DMS 273 (cell line): ENCODE measurements at regions not wholly inside any gene's neighbourhood (a gene's known extent, or its start where the extent isn't known, plus 50 kb on each side); places are given as distances from the start of the nearest gene placed in this dataset.
A peak's percentile ranks its signal among the peaks of the same experiment; 100 is the strongest.

Experiments used
- DNase-seq: peaks from one replicate; lab custom pipeline; 2025; ENCODE audit not compliant: unreplicated experiment; lab: John Stamatoyannopoulos, UW

DNA sequence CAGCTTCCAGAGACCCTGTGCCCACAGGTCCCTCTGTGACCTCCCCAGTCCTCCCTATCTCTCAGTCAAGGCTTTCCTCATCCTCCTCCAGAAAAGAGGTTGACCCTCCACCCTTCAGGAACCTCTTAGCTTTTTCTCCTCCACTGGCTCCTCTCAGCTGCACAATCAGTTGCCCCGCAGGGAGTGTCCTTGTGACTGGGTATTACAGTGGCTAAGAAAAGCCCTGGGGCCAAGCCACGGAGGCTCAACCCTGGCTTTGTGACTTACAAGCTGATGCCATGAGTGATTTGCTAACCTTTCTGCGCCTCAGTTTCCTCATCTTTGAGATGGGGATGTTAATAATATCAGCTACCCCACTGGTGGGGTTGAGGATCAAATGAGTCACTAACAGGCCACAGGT is 66.4 kb upstream of the ZMIZ1 start:
- DNase-seq = no peak

DNA sequence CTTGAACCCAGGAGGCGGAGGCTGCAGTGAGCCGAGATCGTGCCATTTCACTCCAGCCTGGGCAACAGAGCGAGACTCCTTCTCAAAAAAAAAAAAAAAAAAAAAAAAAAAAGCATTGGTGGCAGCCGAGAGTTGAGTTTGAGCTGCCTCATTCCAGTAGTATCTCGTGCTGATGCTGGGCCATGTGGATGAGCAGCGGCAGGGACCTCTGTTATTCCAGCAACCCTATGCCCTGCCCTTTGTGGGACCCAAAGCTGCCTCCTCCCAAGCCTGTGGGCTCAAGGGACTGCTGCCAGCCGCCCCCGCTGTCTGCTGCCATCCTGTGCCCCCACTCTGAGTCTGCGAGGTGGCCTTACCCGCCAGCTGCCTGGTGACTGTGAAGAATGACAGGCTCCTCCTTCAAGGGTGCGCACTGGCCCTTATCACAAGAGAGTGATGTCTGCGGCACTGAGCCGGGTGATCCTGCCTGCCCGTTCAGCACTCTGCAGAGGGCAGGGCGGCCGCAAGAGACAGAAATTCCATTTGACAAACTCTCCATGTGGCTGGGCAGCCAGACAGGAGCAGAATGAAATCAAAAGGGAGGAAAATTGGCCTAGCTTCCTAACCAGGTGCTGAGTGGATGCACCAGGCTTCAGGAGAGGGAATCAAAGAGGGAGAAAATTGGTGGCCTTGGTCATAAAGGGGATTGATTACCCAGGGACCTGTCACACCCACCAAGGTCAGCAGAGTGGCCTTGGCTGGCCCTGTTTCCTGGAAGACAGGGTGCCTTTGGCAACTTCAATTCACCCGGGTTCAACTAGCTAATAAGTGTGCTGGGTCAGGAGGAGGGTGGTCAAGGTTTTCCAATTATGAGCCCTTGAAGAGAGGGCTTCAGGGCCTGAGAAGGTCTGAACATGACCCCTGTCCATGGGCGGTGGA is 65.3 kb upstream of the ZMIZ1 start:
- DNase-seq = no peak

DNA sequence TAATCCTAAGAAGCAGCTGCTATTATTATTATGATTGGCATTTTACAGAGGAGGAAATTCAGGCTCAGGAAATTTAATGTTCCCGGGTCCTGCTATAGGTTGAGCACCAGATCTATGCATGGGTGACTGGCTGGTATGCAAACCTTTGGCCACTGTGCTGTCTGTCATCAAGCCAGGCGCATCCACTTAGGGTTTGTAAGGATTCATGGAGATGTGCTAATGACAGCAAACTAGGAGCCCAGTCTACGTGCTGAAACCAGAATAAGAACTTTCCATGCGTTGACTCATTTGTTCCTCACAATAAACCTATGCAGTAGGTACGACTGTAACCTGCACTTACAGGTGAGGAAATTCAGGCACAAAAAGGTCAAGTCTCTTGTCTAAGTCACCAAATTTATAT is 64.5 kb upstream of the ZMIZ1 start:
- DNase-seq = no peak

DNA sequence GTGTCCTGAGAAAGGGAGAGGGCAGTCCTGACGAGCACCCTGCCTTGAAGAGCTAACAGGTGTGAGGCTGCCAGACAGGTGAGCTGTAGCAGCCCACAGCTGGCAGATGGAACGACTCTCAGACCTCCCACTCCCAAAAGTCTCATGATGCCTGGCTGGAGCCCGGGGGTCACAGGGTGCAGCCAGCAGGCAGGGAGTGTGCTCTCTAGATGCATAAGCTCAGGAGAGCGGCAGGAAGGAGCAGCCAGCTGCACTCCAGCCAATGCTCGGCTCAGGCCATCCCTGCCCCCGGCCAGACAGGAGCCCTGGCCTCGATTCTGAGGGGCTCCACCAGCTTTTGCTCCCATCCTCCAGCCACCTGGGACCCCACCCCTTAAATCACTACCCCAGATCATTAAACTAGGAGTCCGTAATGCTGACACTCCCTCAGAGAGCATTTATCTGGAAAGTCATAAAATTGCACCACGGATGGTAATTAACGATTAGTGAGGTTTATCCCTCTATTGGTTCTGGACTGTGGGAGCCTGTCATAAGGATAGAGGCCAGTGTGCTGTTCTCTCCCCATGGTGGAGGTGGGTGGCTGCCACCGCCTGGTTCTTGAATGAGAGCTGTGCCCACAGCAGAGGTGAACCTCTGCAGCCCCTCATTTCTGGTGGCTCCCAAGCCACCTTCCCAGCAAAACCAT is 63.5 kb upstream of the ZMIZ1 start:
- DNase-seq = no peak

DNA sequence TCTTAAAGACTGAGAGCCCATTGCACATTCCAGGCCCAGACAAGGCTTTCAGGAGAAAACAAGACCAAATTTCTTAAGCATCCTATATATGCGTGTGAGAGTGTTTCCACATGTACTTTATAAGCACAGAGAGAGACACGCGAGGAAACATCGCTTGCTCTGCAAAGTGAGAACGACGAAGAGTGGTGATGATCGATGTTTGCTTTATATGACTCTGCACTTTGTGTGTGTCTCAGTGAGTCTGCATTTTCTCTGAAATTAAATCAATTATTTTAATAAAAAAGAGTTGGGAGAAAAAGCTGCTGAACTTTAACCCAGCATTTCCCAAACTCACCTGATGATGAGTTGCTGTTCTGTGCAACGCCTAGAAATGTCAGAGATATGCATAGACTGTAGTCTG is 61.7 kb upstream of the ZMIZ1 start:
- DNase-seq = no peak

DNA sequence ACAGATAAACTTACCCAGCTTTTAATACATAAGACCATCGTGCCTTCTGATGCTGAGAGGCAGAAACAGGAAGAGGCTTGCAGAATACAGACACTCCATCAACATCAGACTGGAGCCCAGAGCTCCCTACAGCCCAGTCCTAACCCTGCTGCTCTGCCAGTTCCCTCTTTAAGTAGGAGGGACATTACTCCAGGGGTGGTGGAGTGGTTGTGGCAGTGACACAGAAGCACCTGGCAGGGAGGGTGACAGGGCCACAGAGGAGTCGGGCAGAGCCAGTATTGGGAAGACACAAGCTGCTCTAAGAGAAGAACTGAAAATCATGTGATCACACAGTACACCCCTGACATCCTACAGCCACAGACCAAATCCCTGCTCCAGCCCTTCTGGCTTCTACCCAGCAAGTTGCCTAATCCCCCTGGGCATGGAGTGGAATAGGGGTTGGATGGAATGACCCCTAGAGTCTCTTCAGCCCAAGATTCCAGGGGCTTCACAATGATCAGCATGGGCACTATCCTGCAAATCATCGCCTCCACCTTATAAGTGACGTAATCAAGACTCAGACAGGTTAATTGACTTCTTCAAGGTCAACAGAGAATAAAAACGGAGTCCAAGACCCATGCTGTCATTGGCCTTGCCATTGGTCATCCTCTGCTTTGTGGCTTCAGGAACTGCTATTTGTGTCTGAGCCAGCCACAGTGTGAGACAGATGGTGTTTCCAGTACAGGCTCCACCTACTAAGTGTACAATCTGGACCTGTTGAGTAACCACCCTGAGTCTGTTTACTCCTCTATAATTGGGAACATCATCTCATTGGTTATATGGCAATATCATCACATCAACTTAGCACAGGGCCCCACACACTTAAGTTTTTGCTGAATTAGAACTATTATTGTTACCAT is 61.1 kb upstream of the ZMIZ1 start:
- peak; percentile 83 for DNase-seq

DNA sequence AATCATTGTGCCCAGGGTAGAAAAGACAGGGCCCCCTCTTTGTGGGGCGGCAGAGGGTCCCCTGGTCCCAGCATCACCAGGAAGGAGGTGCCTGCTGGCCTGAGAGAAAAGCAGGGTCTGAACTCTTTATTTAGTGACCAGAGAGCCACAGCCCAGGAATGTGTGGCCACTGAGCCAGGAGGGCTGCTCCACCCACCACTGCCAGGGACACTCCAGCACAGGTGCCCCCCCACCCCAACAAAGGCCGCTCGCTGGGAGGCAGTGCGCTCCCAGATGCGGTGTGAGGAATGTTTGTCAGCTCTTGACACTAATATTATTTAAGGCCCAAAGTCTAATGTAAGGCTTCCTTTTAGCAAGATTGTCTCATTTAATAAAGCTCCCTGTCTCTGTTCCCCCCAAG is 59.6 kb upstream of the ZMIZ1 start:
- DNase-seq = no peak

DNA sequence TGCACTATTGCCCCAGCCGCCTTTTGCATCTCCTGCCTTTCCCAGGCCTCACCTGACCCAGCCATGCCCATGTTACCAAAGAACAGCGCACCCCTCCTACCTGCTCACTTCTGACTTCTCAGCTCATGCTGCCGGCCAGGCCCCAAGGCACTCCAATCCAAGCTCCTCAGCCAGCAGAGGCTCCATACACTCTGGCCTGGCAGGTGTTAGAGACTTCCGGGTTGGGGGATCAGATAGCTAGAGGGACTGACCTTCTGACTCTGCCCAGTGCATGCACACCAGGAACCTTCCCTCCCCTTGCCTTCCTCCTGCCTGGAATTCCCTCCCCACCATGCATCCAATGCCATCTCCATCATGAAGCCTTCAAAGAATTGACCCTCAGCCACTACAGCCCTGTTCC is 56.2 kb upstream of the ZMIZ1 start:
- DNase-seq = no peak

DNA sequence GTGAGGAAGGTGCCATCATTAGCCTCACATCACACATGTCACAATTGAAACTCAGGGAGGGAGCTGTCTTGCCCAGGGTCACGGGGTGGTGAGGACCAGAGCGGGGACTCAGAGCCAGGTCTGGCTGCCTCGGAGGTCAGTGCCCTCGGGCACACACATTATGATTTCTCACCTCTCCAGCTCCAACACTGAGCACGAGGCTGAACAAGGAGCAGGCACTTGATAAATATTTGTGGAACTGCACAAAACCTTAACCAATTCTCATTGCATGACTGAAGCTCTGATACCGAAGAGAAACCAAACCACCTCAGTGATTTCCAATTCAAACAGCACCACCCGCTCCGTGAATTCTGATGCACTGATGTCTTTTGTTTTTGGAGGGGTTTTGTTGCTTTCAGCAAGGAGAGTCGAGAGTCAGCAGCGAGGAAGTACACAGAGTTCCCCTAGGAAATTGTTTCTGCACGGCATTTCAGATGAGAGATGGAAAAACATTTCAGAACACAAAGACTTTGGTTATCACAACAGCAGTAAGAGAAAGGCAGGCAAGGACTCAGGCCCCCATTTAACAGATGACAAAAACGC is 55.3 kb upstream of the ZMIZ1 start:
- DNase-seq = no peak

DNA sequence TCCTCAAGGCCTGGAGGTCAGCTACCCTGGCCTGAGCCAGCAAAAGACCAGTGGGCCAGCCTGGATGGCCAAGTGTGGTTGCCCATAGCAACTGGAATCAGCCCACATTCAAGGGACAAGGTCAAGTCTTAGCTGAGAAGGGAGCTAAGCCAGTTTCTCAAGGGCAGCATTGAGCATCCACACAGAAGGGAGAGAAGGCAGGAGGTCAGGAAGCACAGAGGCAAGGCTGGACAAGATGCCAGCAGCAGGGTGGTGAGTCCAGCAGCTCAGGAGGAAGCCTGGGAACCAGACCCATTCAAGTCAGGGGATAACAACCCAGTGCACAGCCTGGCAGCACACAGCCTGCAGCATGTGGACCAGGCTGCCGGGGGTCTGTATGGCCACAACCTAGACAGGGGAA is 54.0 kb upstream of the ZMIZ1 start:
- DNase-seq = no peak

DNA sequence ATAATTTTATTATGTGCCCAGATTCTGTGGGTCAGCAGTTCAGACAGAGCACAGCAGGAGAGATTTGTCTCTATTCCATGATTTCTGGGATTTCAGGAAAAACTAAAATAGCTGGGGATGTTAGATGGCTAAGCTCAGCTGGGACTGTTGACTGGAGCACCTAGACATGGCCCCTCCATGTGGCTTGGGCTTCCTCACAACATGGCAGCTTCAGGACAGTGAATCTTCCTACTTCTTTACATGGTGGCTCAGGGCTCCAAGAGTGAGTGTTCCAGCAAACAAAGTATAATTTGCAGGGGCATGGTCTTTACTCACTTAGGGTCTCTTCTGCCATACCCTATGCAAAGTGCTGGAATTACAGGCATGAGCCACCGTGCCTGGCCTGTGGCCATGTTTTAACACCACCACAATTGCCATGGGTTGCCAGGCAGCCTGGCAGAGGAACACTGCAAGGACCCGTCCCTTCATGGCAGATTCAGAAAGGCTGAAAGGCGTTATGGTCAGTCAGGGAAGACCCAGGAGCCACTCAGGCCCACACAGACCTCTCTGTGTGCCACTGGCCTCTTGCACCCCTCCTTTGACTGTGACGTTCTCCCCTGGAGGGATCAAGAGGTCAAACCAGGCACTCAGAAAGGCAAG is 50.8 kb upstream of the ZMIZ1 start:
- no peak for DNase-seq

DNA sequence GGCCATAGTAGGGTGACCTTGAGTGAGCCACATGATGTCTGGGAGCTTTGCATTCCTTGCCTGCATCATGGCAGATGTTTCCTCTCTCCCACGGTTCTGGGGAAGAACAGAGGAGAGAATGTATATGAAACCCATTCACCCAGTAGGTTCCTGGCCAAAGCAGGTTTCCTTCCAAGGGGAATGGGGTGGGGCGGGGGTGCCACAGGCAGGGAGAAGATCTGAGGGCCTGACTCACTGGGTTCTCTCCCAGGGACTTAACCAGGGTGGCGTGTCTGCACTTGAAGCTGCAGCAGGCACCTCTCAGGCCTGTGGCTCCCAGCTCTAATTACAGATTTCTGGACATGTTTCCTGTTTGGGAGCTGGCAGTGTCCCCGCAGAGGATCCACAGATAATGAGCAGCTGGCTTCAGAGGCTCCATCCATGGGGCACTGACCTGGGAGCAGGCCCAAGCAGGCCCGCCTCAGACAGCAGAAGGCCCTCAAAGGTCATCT is 50.2 kb upstream of the ZMIZ1 start:
- DNase-seq = peak; percentile 62
